IPS-NIHi7 (cell line): ENCODE measurements at regions not wholly inside any gene's neighbourhood (a gene's known extent, or its start where the extent isn't known, plus 50 kb on each side); places are given as distances from the start of the nearest gene placed in this dataset.

Source experiments
- DNase-seq: peaks from one replicate; pipeline ENCODE4 v3.0.0; 2012; ENCODE audit warnings: mixed read lengths; ENCODE audit errors: extremely low spot score

- no peak for DNase-seq
Measured at GRCh38 chr10:44198780-44199097, 186.2 kb downstream of the CXCL12 start.

GRCh38 chr10:44198096-44198779 is 186.7 kb downstream of the CXCL12 start:
- no peak for DNase-seq

- DNase-seq: no peak
Measured at GRCh38 chr10:44197646-44198045, 187.3 kb downstream of the CXCL12 start.

GRCh38 chr10:44196336-44196735 is 188.6 kb downstream of the CXCL12 start:
- no peak for DNase-seq

GRCh38 chr10:44196008-44196320 is 188.9 kb downstream of the CXCL12 start:
- no peak for DNase-seq

- DNase-seq: no peak
Measured at GRCh38 chr10:44195112-44196007, 189.5 kb downstream of the CXCL12 start.

- DNase-seq: no peak
Measured at GRCh38 chr10:44194435-44194834, 190.5 kb downstream of the CXCL12 start.

- no peak for DNase-seq
Measured at GRCh38 chr10:44193567-44194220, 191.2 kb downstream of the CXCL12 start.

- no peak for DNase-seq
Measured at GRCh38 chr10:44193166-44193565, 191.7 kb downstream of the CXCL12 start.

GRCh38 chr10:44192435-44192834 is 192.5 kb downstream of the CXCL12 start:
- no peak for DNase-seq

GRCh38 chr10:44190541-44190940 is 194.4 kb downstream of the CXCL12 start:
- DNase-seq: no peak

GRCh38 chr10:44186821-44187220 is 198.1 kb downstream of the CXCL12 start:
- DNase-seq: no peak

- no peak for DNase-seq
Measured at GRCh38 chr10:44186150-44186549, 198.7 kb downstream of the CXCL12 start.

- no peak for DNase-seq
Measured at GRCh38 chr10:44185315-44185666, 199.6 kb downstream of the CXCL12 start.

- no peak for DNase-seq
Measured at GRCh38 chr10:44184633-44185314, 200.1 kb downstream of the CXCL12 start.

GRCh38 chr10:44183667-44184632 is 200.9 kb downstream of the CXCL12 start:
- no peak for DNase-seq

GRCh38 chr10:44182909-44183308 is 202.0 kb downstream of the CXCL12 start:
- no peak for DNase-seq

GRCh38 chr10:44180321-44181168 is 204.4 kb downstream of the CXCL12 start:
- no peak for DNase-seq

GRCh38 chr10:44178856-44179255 is 206.0 kb downstream of the CXCL12 start:
- DNase-seq: no peak

GRCh38 chr10:44178281-44178680 is 206.6 kb downstream of the CXCL12 start:
- no peak for DNase-seq
